ENCODE measurements at regions not wholly inside any gene's neighbourhood (a gene's known extent, or its start where the extent isn't known, plus 50 kb on each side); places are given as distances from the start of the nearest gene placed in this dataset.

DNA sequence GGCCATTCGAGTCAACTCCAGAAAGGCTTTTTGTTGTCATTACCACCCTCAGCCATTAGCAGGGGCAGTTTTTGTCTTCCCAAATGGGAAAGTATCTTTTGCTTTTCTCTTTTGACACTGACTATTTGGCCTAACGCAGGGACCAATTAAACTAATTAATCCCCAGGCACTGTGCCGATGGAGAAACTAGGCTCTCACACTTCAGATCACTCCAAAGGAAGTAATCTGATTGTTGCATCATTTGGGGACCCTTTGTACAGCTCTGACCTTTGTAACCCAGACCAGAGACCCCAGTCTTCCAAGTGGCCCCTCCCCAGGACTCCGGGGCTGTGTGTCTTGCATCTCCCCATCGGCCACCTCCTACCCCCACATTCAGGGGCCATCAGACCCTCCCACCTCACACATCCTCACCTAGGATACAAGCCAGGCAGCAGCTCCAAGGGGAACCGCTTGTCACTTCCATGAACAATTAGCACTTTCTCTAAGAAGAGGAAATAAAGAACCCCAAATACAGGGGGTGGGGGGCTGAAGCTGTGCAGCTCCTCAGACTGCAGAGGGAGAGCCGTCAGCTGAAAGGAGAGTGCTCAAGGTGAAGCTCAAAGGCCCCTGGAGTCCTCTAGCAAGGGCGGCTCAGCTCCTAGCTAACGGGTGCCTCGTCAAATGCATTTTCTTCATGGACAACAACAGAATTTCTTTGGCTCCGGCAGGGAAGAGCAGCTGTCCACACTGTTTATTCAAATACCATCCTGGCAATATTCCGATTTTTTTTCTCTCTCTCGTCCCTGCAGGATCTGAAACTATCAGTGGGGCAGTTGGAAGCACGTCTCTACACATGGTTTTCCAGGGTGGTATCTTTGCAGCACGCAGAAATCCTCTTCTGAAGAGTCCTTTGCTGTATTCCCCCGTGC lies 64.3 kb upstream of the DIO3 start:
- DNase-seq: no peak

DNA sequence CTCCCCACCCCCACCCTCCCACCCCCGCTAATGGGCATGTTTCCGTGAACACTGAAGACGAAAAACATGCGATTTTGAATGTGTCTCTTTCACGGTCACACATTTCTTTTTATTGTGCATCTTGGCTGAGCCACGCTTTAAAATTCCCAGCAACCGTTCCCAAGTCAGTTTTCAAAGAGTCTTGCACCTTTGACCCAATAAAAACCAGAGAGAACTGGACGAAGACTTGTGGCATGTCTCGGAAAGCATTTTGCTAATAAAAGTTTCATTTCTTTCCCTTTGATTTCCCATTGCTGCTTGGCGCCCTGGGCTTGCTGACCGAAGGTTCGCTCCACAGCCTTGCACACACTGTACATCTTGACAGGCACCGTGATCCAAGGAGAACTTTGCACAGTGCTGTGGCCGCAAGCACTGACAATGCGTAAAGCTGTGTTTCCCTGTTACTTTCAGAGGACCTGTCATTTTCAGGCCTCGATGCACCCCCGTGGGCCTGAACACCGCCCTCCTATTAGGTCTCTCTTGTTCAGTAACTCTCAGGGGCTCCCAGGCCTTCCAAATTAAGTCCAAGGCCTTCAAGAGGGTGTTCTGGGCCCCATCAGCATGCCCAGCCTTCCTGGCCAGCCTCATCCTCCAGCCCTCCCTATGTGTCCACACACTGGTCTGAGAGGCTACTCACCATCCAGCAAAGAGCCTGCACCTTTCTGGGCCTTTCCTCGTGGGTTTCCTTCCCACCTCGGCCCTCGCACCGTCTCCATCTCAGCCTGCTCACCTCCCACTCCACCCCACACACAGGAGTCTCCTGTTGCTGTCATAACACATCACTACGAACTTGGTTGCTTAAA lies 63.4 kb upstream of the DIO3 start:
- DNase-seq: no peak

DNA sequence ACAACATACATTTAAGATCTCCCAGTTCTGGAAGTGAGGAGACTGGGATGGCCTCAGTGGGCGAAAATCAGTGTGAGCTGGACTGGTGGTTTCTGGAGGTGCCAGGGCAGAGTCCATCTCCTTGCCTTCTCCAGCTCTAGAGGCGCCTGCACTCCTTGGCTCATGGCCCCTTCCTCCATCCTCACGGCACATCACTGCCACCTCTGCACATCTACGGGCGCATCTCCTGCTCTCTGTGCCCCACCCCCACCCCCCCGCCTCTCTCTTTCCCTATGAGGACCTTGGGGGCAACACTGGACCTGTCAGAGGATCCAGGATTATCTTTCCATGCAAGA lies 62.8 kb upstream of the DIO3 start:
- DNase-seq: no peak

DNA sequence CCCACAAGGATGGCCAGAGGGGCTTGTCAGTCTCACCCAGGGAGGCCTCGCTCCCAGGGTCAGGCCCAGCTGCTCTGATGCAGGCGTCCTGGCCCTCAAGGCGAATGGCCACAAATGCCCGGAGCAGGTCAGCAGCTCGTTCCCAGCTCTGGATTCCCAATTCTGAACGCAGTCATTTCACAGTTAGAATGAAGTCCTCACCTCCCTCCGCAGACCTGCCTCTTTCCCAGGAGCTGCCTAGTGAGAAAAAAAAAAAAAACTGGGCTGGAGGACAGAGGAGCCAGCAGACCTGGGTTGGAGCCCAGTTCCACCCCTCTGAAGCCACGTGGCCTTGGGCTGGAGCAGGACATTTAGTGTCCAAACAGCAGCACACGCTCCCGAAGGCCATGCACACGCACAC lies 62.2 kb upstream of the DIO3 start:
- DNase-seq: no peak

DNA sequence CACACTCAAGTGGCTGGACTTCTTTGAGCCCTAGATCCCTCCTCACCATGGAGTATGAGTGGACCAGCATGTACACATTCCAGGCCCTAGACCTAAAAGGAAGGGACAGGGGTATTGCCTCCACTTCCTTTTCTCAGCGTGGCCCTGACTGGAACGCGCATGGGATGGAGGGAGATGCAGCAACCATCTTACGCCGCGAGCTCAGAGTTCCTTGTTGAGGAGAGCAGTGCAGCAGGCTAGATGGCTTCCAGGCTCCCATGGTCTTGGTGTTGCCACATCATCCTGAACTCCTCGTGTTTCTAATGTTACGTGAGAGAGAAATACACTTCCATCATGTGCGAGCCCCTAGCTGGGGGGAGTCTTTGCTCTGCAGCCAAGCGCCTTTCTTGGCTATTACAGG lies 61.8 kb upstream of the DIO3 start:
- no peak for DNase-seq

DNA sequence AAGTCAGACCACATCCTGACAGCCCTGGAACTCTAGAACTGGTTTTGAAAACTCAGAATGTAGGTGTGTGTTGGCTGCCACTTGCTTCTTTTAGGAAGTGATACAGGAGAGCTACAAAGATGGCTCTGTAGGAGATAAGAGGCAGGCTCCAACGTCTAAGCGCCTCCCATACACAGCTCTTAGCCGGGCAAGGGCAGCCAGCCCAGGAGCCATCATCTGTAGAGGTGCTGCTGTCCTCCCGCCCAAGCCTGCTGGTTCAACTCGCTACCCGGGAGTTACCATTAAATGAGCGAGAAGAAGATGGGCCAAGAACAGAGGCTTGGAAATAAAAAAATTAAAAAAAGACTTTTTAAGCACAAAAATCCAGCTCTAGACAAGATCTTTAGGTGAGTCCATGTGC lies 61.2 kb upstream of the DIO3 start:
- no peak for DNase-seq

DNA sequence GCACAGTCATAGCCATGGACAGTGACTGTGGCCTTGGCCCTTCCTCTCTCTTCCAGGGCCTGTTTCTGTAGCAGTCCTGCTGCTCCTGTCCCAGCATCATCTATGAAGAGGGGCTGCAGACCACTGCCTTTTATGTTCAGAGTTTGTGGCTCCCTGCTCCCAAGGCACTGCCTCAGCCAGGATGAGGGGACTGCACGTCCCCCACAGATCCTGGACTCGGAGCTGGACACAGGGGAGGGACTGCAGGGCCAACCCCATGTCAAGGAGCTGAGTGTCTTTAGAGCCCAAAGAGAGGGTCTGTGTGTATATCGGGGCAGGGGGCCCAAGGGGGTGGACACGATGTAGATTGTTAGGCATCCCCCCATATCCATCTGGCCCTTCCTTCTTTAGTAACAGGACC lies 60.6 kb upstream of the DIO3 start:
- no peak for DNase-seq

DNA sequence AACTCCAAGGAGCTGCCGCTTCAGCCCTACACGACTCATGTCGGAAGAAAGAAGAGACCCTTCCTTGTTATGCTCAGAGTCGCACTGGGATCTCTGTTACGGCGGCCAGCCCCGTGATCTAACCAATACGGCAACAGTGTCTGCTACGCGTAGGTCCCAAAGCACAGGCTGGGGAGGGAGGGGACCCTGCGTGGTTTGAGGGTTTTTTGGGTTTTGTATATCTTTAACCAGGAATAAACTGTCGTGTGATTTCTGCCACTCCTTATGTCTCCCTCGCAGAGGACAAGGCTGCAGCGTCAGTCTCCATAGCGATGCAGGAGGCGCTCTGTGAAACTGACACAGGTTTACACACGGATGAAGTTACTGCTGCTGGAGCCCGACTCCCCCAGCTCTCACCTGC lies 60.0 kb upstream of the DIO3 start:
- no peak for DNase-seq

DNA sequence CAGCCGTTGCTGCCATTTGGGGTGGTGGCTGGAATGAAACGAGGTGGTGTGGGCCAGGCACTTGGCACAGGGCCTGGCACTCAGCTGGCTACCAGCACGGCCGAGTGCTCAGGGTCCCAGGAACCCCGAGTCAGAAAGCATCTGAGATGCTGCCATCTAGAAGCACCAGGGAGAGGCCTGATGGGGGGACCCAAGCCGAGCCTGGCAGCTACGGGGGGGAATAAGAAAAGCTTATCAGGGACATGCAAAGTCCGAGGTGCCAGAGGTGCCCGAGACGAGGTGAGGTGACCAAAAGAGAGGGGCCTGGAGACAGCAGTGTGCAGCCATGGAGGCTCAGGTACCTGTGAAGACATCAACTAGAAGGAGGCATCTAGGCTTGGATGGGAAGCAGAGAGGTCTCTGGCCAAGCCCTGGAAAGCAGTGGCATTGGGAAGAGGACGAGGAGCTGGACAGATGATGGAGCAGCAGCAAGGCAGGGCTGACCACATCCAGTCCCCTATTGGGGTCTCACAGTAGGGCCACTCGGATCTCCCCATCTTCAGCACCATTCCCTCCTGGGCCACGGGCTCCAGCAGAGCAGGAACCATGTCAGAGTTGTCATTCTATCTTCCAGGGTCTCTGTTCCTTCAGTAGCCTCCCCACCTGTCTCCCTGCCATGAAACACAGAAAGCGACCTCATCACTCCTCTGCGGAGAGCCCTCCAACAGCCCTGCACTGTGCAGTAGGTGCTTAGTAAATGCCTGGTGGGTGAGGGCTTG lies 59.3 kb upstream of the DIO3 start:
- DNase-seq: no peak

DNA sequence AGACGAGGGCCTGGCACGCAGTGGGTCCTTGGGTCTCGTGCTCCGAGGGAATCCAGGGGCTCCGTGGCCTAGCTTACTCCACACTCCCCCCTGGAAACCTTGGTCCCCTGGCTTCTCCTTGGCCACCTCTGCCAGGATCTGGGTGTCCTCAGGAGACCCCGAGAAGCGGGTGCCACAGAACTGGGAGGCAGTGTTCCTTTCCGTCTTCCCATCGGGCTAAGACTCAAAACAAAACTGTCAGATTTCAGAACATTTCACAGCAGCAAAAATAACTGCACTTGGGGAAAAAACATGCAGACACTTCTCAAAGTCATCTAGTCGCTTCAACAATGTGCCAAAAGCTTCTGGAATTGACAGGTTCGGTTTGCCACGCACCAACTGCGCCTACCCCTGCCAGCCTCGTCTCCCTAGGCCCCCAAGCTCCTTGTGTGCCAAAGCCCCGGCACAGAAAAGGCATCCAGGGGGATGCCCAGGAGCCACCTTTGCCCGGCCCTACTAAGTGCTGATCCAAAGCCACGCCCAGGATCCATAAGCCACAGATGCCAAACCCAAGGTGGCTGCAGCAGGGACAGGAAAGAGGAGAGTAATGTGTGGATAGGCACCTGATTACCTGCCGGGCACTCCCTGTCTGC lies 58.4 kb upstream of the DIO3 start:
- no peak for DNase-seq

DNA sequence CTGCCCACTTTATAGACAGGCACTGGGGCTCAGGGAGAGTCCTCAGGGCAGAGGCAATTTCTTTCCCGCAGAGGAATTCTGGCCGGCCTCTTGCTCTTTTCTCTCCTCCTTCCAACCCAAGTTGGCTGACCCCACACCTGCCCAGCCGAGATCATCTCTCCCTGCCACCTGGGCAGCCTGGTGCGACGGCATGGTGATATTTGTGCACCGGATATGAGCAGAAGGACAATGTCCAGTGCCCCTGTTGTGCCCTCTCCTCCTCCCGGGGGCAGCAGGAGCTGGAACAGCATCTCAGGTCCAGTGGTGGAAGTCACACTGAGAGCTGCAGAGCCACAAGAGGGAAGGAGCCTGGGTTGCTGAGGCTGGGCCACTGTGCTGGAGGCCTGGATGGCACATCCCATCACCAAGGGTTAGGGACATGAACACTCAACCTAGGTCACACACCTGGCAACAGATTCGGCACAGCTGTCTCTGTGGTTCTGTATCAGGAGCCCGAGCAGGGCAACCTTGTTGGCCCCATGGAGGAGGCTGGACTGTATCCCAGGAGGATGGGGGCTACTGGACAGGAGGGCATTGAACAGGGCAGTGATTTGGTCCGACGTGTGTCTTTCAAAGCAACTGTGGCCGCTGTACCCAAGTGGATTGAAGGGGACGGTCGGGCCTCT lies 57.7 kb upstream of the DIO3 start:
- DNase-seq: no peak

DNA sequence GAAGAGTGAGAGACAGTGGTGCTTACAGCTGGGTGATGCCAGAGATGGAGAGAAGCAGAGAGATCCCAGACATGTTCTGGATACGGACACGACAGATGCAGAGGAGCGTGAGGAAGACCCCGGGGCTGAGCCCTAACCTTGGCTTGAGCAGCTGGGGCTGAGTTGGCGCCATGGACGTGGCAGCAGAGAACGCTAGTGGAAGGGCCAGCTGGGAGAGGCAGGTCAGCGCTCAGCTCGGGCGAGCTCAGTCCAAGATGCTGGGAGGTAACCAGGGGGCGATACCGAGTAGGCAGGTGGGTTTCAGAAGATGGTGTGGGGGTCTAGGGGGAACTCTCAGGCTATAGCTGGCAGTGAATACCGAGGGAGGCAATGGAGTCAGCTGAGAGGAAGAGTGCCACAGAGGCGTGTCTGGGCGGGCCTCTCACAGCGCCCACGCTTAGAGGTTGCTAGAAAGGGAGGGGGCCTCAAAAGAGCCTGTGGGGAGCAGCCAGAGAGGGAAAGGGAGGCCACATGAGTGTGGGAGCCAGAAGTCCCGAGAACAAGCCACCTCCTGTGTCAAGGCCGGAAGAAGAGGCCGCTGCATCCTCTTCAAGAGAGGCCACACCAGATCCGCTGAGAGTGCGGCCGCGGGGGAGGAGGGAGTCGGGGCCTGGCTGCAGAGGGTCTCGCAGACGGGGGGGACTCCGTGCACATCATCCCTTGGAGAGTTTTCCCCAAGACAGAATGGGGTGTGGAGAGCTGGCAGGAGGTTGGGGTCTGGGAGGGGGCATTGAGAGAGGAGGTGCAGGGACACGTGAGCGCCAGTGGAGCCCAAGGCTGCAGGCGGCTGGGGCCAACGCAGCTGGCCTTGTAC lies 57.0 kb upstream of the DIO3 start:
- DNase-seq: no peak

DNA sequence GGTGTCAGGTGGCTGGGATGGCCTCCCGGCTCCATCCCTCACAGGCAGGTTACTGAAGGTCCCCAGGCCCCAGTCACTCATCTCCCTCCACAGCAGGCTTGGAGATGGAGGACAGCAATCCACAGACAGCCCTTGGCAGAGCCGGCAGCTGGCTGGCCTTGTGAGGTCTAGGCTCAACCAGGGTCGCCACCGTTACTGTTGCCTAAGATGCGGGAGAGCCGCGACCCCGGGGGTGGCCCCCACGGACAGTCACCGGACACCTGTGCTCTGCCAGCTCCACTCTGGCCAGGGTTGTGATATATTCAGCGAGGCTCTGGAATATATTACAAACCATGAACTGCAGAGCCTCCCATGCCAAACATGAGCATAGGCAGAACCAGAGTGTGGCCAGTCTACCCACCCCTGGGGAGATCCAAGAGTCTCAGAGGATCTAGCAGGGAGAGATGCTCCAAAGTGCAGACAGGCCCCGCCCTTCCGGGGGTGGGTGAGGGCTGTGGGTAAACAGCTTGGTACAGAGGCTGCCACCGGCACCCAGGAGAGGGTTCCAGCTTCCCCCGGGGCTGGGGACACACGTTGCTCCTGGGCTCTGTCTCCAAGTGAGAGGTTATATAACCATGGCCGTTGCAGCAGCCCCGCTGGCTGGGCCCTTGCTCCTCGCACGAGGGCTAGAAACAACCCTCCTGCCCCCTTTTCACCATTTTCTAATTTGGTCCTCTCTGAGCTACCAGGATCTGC lies 55.9 kb upstream of the DIO3 start:
- DNase-seq: no peak

DNA sequence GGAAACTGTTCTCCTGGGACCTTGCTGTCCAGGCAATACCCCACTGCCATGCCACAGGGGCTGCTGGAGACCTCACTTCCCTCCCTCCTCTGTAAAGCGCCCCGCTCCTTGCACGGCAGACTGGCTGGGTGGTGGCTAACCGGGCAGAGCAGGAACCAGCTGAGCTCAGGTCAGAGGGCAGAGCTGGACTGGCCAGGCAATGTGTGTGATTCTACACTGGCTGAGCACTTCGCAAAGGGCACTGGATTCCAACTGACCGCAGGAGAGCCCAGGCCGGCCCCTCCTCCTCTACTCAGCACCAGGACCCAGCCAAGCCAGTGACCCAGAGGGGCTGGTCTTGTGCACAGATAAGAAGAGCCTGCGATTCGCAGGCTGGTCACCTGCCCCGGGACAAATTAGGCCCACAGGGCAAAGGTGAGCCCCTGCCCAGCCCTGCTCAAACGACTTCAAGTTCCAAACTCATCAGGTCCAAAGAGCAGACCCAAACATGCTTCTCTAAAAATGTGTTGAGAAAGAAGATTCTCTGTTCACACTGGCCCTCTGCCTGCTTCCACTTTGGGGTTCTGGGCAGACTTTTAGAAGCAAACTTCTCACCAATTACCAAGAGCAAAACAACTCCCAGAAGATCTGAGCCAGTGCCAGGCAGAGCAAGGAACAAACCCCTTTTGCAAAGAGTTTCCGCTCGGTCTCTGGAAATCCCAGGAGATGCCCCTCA lies 54.9 kb upstream of the DIO3 start:
- DNase-seq: no peak

DNA sequence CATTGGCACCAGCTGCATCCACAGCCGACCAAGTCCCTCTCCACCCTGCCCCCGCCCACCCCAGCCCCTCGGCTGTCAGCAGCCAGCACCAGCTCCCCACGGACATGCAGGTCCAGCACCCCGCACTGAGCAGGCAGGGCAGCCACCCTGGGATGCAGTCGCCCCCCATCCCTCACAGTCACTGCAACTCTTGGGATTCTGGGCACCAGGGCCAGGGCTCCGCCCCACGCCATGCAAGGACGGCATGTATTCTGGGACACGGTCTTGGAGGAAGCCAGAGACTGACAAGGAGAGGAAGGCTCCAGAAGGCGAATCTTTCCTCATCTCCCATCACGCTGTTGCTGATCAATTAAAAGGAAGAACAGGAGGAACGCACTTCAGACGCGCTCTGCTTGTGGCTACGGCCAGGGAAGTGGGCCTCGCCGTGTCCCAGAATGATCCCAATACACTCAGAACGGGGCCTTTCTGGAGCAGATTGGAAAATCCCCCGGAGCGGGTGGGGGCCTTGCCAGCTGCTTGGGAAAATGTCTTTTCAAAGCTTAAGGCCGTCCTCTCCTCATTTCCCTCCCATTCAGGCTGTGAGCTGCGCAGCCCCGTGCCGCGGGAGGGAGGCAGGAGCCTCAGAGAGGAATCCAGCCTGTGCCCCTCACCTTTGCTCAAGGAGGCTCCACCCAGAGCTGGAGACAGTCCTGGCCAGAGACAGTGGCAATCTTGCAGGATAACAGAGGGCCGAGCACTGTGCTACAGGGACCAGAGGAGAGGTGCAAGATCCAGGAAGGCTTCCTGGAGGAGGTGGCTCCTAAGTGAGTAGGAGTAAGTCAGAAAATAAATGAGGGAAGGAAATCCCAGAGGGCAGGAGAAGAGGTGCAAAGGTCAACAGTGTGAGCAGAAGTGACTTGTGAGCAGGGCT lies 54.1 kb upstream of the DIO3 start:
- no peak for DNase-seq

DNA sequence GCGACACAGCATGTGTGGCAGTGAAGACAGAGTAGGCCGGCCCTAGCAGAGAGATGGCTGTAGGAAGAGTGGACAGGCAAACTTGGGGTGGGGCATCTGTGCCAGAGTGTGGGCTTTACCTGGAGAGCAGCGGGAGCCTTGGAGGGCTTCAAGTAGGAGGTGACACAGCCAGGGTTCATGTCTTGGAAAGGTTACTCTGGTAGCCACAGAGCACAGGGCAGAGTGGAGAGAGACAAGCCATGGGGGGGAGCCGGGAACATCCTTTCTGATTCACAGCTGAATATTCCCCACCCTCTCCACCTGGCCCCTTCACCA lies 53.5 kb upstream of the DIO3 start:
- DNase-seq: no peak

DNA sequence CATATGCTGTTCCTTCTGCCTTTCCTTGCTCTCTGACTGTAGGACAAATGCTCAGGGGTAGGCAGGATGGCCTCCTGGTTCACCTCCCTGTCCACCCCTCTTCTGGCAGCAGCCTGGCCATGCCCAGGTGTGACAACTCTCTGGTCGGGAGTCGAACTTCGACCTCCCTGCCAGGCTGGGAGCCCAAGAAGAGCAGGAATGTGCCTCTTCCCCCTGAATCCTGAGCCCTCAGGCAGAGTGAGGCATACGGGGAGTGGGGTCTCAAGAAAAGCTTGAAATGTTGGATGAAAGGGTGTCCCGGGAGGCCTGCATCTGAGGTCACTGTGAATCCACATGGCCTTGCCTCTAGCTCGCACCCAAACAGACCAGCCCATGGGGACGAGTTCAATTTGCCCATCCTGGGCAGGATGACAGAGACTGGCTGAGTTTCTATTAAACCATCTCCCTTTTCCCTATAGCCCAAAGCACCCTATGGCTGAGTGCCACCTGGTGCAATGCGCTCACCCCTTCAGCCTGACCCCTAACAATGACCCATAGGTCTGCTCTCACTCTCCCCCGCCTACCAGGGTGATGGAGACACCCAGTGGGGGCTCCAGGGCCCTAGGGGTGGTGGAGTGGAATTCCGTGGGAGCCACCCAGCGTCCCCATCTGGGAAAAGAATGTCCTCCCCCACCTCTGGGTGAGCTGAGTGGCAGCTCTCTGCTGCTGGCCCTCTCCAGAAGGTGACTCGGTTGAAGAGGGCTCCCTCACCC lies 52.9 kb upstream of the DIO3 start:
- no peak for DNase-seq

All from fibroblast of skin of back (primary cell).